ENCODE measurements at regions not wholly inside any gene's neighbourhood (a gene's known extent, or its start where the extent isn't known, plus 50 kb on each side); places are given as distances from the start of the nearest gene placed in this dataset.

- Histone ChIP-seq H3K27me3 (ENCODE audit: insufficient read depth, low read length) (no peaks in the 10 kb centered on the region), H3K36me3 (ENCODE audit: insufficient read depth, low read length) (no peaks in the 10 kb centered on the region), H3K4me1 (ENCODE audit: insufficient read depth, low read length) (no peaks in the 10 kb centered on the region), H3K9me3 (ENCODE audit: low read length) (no peaks in the 10 kb centered on the region), H2AFZ (ENCODE audit: low read depth, low read length) (no peak overlapping the region), H3K4me3 (ENCODE audit: low read length) (no peak overlapping the region)
These were observed 108.0 kb upstream of the MOCS1 start for GRCh38 chr6:40042232-40042631.

- H3K9me3 ChIP-seq (ENCODE audit: low read length): no peaks in the 10 kb centered on the region
- no peak overlapping the region for H3K4me3 ChIP-seq (ENCODE audit: low read length)
- no peaks in the 10 kb centered on the region for H3K27me3 ChIP-seq (ENCODE audit: insufficient read depth, low read length)
- H3K36me3 ChIP-seq (ENCODE audit: insufficient read depth, low read length): no peaks in the 10 kb centered on the region
- no peak overlapping the region for H2AFZ ChIP-seq (ENCODE audit: low read depth, low read length)
- no peaks in the 10 kb centered on the region for H3K4me1 ChIP-seq (ENCODE audit: insufficient read depth, low read length)
These were observed 104.8 kb upstream of the MOCS1 start for GRCh38 chr6:40039042-40039441.

DNA sequence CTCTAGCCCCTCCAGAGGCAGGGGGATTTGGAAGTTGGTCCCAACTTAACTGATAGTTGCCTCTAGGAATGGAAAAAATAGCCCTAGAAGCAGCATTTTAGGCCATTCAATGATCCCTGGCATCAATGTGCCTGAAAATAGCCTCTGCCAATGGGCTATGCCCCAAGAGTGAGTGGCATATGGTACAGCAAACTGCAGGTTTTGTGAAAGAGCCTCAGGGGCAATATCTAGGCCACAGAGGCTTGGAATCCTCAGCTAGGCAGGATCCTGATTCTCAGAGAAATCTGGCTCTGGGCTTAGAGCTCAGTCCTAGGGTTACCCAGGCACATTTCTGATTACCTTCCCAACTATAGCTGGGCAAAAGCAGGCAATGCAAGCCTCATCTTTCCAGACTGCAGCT lies 104.4 kb upstream of the MOCS1 start:
- Histone ChIP-seq H3K27me3 (ENCODE audit: insufficient read depth, low read length) (no peaks in the 10 kb centered on the region), H3K9me3 (ENCODE audit: low read length) (no peaks in the 10 kb centered on the region), H2AFZ (ENCODE audit: low read depth, low read length) (no peak overlapping the region), H3K4me1 (ENCODE audit: insufficient read depth, low read length) (no peaks in the 10 kb centered on the region), H3K4me3 (ENCODE audit: low read length) (no peak overlapping the region), H3K36me3 (ENCODE audit: insufficient read depth, low read length) (no peaks in the 10 kb centered on the region)

- Histone ChIP-seq H2AFZ (ENCODE audit: low read depth, low read length) (no peak overlapping the region), H3K4me3 (ENCODE audit: low read length) (no peak overlapping the region), H3K27me3 (ENCODE audit: insufficient read depth, low read length) (no peaks in the 10 kb centered on the region), H3K36me3 (ENCODE audit: insufficient read depth, low read length) (no peaks in the 10 kb centered on the region), H3K4me1 (ENCODE audit: insufficient read depth, low read length) (no peaks in the 10 kb centered on the region), H3K9me3 (ENCODE audit: low read length) (no peaks in the 10 kb centered on the region)
These were observed 103.0 kb upstream of the MOCS1 start for GRCh38 chr6:40037271-40037670.

- no peak overlapping the region for H3K4me3 ChIP-seq (ENCODE audit: low read length)
- no peaks in the 10 kb centered on the region for H3K27me3 ChIP-seq (ENCODE audit: insufficient read depth, low read length)
- no peaks in the 10 kb centered on the region for H3K36me3 ChIP-seq (ENCODE audit: insufficient read depth, low read length)
- H3K9me3 ChIP-seq (ENCODE audit: low read length): no peaks in the 10 kb centered on the region
- no peak overlapping the region for H2AFZ ChIP-seq (ENCODE audit: low read depth, low read length)
- no peaks in the 10 kb centered on the region for H3K4me1 ChIP-seq (ENCODE audit: insufficient read depth, low read length)
These were observed 101.9 kb upstream of the MOCS1 start for GRCh38 chr6:40036186-40036585.

- Histone ChIP-seq H3K4me3 (ENCODE audit: low read length) (no peak overlapping the region), H3K9me3 (ENCODE audit: low read length) (no peaks in the 10 kb centered on the region), H3K36me3 (ENCODE audit: insufficient read depth, low read length) (no peaks in the 10 kb centered on the region), H2AFZ (ENCODE audit: low read depth, low read length) (no peak overlapping the region), H3K4me1 (ENCODE audit: insufficient read depth, low read length) (no peaks in the 10 kb centered on the region), H3K27me3 (ENCODE audit: insufficient read depth, low read length) (no peaks in the 10 kb centered on the region)
These were observed 94.2 kb upstream of the MOCS1 start for GRCh38 chr6:40028449-40028848.

DNA sequence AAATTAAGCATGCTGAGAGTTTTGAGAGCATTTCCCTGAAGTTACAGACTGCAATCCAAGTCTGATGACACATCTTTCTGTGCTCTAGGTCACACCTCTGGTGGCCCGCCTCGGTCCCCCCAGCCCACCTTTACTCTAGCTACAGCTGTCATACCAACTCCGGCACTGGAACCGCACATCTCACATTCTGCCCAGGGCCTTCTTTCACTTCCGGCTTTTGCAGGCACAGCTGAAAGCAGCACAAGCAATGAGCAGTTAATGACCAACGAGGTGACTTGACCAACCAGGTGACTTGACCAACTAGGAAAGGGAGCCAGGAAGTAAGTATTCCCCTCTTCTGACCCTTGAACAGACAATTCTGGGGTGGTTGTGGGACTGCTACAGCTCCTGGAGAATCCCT lies 88.6 kb upstream of the MOCS1 start:
- no peaks in the 10 kb centered on the region for H3K27me3 ChIP-seq (ENCODE audit: insufficient read depth, low read length)
- H2AFZ ChIP-seq (ENCODE audit: low read depth, low read length): no peak overlapping the region
- no peaks in the 10 kb centered on the region for H3K36me3 ChIP-seq (ENCODE audit: insufficient read depth, low read length)
- no peaks in the 10 kb centered on the region for H3K9me3 ChIP-seq (ENCODE audit: low read length)
- H3K4me3 ChIP-seq (ENCODE audit: low read length): no peak overlapping the region
- H3K4me1 ChIP-seq (ENCODE audit: insufficient read depth, low read length): no peaks in the 10 kb centered on the region

DNA sequence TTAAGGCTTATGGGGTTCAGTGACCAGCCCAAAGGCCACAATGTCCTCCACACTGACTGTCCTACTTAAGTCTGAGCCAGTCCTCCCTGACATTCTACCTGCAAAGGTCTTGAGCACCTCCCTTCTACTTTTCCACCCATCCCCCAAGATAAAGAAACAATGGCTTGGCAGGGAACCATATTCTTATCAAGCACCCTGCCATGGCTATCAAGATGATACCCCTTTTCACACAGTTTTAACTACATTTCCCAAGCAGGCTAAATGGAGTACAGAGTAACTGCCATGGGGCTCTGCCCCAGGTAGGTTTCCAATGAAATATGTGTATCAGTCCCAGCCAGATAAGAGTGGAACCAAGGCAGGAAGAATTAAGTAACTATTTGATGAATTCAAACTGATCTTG lies 85.9 kb upstream of the MOCS1 start:
- Histone ChIP-seq H3K27me3 (ENCODE audit: insufficient read depth, low read length) (no peaks in the 10 kb centered on the region), H3K4me3 (ENCODE audit: low read length) (no peak overlapping the region), H2AFZ (ENCODE audit: low read depth, low read length) (no peak overlapping the region), H3K4me1 (ENCODE audit: insufficient read depth, low read length) (no peaks in the 10 kb centered on the region), H3K36me3 (ENCODE audit: insufficient read depth, low read length) (no peaks in the 10 kb centered on the region), H3K9me3 (ENCODE audit: low read length) (no peaks in the 10 kb centered on the region)

GRCh38 chr6:40015530-40015929 lies 81.3 kb upstream of the MOCS1 start:
- Histone ChIP-seq H3K36me3 (ENCODE audit: insufficient read depth, low read length) (no peaks in the 10 kb centered on the region), H2AFZ (ENCODE audit: low read depth, low read length) (no peak overlapping the region), H3K27me3 (ENCODE audit: insufficient read depth, low read length) (no peaks in the 10 kb centered on the region), H3K4me1 (ENCODE audit: insufficient read depth, low read length) (no peaks in the 10 kb centered on the region), H3K4me3 (ENCODE audit: low read length) (no peak overlapping the region), H3K9me3 (ENCODE audit: low read length) (no peaks in the 10 kb centered on the region)

GRCh38 chr6:40011844-40012243 lies 77.6 kb upstream of the MOCS1 start:
- Histone ChIP-seq H3K4me1 (ENCODE audit: insufficient read depth, low read length) (no peaks in the 10 kb centered on the region), H3K4me3 (ENCODE audit: low read length) (no peak overlapping the region), H3K9me3 (ENCODE audit: low read length) (no peaks in the 10 kb centered on the region), H3K36me3 (ENCODE audit: insufficient read depth, low read length) (no peaks in the 10 kb centered on the region), H3K27me3 (ENCODE audit: insufficient read depth, low read length) (no peaks in the 10 kb centered on the region), H2AFZ (ENCODE audit: low read depth, low read length) (no peak overlapping the region)

DNA sequence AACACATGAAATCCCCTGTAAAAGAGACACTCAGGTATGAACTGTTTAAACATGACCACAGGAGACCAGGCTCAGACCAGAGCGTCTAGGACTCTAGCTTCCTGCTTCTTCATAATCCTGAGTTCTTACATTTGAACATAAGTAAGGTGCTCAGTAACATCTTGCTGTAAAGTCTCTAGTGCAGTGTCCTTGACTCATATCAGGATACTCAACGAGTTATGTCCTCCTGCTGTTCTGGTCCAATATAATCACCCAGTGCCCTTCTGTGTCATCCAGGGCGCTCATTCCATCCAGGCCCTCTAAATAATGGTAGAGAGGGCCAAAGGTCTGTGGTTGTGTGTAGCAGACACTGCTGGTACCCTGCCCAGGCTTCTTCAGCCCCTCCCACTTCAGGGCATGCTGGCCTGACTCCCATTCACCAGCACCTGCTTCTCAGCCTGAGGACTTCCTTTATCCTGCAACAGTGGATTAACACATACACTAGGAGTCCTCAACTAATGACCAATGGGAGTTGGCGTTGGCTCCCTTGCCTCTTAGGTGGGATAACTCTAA lies 66.8 kb upstream of the MOCS1 start:
- Histone ChIP-seq H3K27me3 (ENCODE audit: insufficient read depth, low read length) (no peaks in the 10 kb centered on the region), H3K4me1 (ENCODE audit: insufficient read depth, low read length) (no peaks in the 10 kb centered on the region), H3K4me3 (ENCODE audit: low read length) (no peak overlapping the region), H2AFZ (ENCODE audit: low read depth, low read length) (no peak overlapping the region), H3K9me3 (ENCODE audit: low read length) (no peaks in the 10 kb centered on the region), H3K36me3 (ENCODE audit: insufficient read depth, low read length) (no peaks in the 10 kb centered on the region)

DNA sequence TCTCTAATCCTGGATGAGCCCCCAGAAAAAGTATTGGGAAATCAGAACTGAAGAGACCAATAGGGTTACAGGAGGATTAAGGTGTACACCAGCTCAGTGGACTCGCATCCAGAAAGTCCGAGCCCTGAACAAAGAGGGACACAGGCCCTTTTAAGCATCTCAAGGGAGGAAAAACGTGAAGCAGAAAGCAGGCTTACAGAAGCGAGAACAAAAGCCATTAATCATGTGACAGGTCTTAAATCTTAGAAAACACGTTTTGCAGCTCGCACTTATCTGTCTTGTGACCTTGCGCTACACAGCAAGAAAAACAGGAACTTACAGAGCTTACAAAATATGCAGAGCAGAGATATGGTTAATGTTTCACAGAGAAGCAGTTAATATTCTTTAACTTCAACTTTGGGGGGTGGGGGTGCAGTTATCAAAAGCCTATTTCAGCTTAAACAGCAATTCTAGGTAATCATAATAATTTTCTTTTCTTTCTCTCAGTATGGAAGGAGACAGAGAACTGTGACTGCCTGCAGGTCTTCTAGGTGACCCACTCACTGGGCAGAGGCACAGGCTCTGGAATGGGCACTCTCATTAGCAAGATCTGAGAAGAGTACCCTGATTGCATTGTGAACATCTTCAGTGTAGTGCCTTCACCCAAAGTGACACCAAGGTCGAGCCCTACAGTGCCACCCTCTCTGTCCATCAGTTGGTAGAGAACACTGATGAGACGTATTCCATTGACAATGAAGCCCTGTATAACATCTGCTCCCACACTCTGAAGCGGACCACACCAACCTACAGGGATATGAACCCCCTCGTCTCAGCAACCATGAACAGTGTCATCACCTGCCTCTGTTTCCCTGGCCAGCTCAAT lies 65.0 kb upstream of the MOCS1 start:
- H3K27me3 ChIP-seq (ENCODE audit: insufficient read depth, low read length): no peaks in the 10 kb centered on the region
- H3K4me1 ChIP-seq (ENCODE audit: insufficient read depth, low read length): no peaks in the 10 kb centered on the region
- no peak overlapping the region for H2AFZ ChIP-seq (ENCODE audit: low read depth, low read length)
- no peaks in the 10 kb centered on the region for H3K9me3 ChIP-seq (ENCODE audit: low read length)
- no peaks in the 10 kb centered on the region for H3K36me3 ChIP-seq (ENCODE audit: insufficient read depth, low read length)
- no peak overlapping the region for H3K4me3 ChIP-seq (ENCODE audit: low read length)

- H2AFZ ChIP-seq (ENCODE audit: low read depth, low read length): no peak overlapping the region
- no peaks in the 10 kb centered on the region for H3K27me3 ChIP-seq (ENCODE audit: insufficient read depth, low read length)
- no peaks in the 10 kb centered on the region for H3K9me3 ChIP-seq (ENCODE audit: low read length)
- no peaks in the 10 kb centered on the region for H3K4me1 ChIP-seq (ENCODE audit: insufficient read depth, low read length)
- no peak overlapping the region for H3K4me3 ChIP-seq (ENCODE audit: low read length)
- no peaks in the 10 kb centered on the region for H3K36me3 ChIP-seq (ENCODE audit: insufficient read depth, low read length)
These were observed 63.9 kb upstream of the MOCS1 start for GRCh38 chr6:39998126-39998525.
